ENCODE measurements at regions not wholly inside any gene's neighbourhood (a gene's known extent, or its start where the extent isn't known, plus 50 kb on each side); places are given as distances from the start of the nearest gene placed in this dataset.

DNA sequence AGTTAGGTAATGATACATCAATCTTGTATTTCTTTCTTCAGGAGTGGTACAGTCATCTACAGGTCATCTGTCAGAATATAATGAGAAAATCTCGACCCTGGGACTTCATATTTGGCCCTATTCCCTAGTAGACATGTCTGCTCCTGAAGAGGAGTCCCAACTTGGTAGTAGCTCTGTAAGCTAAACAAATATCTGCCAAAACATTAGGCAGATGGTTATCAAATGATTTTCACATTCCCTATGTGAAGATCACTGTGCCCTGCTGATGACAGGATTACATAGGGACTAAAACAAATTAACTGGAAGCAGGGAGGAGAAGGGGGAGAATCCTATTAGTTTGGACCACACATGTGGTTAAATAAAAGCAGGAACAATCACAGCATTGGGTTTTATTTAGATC lies 138.6 kb upstream of the NFIB start:
- H3K18ac ChIP-seq (ENCODE audit: extremely low read depth, low read length): no peak overlapping the region
- no peak overlapping the region for H2AFZ ChIP-seq (ENCODE audit: low read length)
- H3K23ac ChIP-seq (ENCODE audit: insufficient read length): no peak overlapping the region
- H2BK5ac ChIP-seq (ENCODE audit: low read depth, low read length): no peak overlapping the region
- no peak overlapping the region for H3K9ac ChIP-seq (replicated peaks in 1 of 4; ENCODE audit: extremely low read depth in 1 of 4, low read depth in 3 of 4, low read length in 3 of 4)
- H3K36me3 ChIP-seq (ENCODE audit: control insufficient read depth in 2 of 4, insufficient read depth in 4 of 4, low read length in 3 of 4): no peaks in the 10 kb centered on the region
- no peak for TF ChIP-seq CHD2 (IDR thresholded peaks at IDR 0.05; ENCODE audit: low read length)
- TF ChIP-seq CTBP2 (IDR thresholded peaks at IDR 0.05; ENCODE audit: borderline replicate concordance, insufficient read depth, insufficient read length, low read length): no peak
- no peak for TF ChIP-seq BCL11A (IDR thresholded peaks at IDR 0.05; ENCODE audit: low read depth in 2 of 2, low read length in 2 of 2)
- TF ChIP-seq, protein P1, sequence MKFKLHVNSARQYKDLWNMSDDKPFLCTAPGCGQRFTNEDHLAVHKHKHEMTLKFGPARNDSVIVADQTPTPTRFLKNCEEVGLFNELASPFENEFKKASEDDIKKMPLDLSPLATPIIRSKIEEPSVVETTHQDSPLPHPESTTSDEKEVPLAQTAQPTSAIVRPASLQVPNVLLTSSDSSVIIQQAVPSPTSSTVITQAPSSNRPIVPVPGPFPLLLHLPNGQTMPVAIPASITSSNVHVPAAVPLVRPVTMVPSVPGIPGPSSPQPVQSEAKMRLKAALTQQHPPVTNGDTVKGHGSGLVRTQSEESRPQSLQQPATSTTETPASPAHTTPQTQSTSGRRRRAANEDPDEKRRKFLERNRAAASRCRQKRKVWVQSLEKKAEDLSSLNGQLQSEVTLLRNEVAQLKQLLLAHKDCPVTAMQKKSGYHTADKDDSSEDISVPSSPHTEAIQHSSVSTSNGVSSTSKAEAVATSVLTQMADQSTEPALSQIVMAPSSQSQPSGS (IDR thresholded peaks at IDR 0.05; ENCODE audit: low read length): no peak
- no peak for TF ChIP-seq SRF (IDR thresholded peaks at IDR 0.05; ENCODE audit: low read depth, low read length)
- no peak for TF ChIP-seq PHF8 (conservative IDR thresholded peaks at IDR 0.05; ENCODE audit: low read depth, low read length)
- TF ChIP-seq SP1 (IDR thresholded peaks at IDR 0.05; ENCODE audit: low read depth, low read length): no peak
- no peak for TF ChIP-seq RXRA (IDR thresholded peaks at IDR 0.05; ENCODE audit: insufficient read depth, low read depth, low read length)
- H2BK120ac ChIP-seq (replicated peaks; ENCODE audit: low read depth, low read length): no peak overlapping the region
- H3K56ac ChIP-seq (replicated peaks; ENCODE audit: insufficient read length, low read depth, low read length): no peak overlapping the region
- H3K4me1 ChIP-seq (replicated peaks in 1 of 4; ENCODE audit: control insufficient read depth in 3 of 4, insufficient read depth in 4 of 4, low read length in 3 of 4): no peaks in the 10 kb centered on the region
- H2BK12ac ChIP-seq (ENCODE audit: low read depth, low read length): no peak overlapping the region
- ChIA-PET POLR2A (ENCODE audit: partially characterized antibody) (no interaction called here), CTCF (ENCODE audit: partially characterized antibody) (interaction anchor here (0.8 to 1.5 kb wide), 3 partner anchors 12 to 248 kb away, joined by 3 to 5 read pairs (median 3); no protein-coding TSS in a partner anchor)
- H4K5ac ChIP-seq (ENCODE audit: insufficient read length, low read depth, low read length): no peak overlapping the region
- no peak overlapping the region for H4K8ac ChIP-seq (ENCODE audit: extremely low read depth, insufficient read depth, low read length)
- H3K79me1 ChIP-seq (ENCODE audit: low read depth, low read length): no peaks in the 10 kb centered on the region
- H3K4ac ChIP-seq (replicated peaks; ENCODE audit: insufficient read length, low read depth, low read length): no peak overlapping the region
- WGBS, 2 experiments (ENCODE audit: extremely low coverage in 1 of 2, insufficient coverage in 1 of 2, insufficient read length in 1 of 2, insufficient replicate concordance in 2 of 2, low coverage in 1 of 2, low lambda C conversion rate in 2 of 2, missing lambda C conversion rate in 1 of 2): 85% methylated on average over 1 of the region's 1 CpG; no CpG with 5 or more reads in 1 of the 2 experiments
- no peak overlapping the region for H3K27ac ChIP-seq (ENCODE audit: low read depth, low read length)
- H4K20me1 ChIP-seq (replicated peaks in 1 of 2; ENCODE audit: control insufficient read depth in 1 of 2, insufficient read depth in 2 of 2, low read length in 2 of 2): no peaks in the 10 kb centered on the region
- no peak overlapping the region for H3K14ac ChIP-seq (ENCODE audit: insufficient read length)
- H2AK5ac ChIP-seq (ENCODE audit: low read depth, low read length): no peak overlapping the region
- H3K27me3 ChIP-seq (replicated peaks in 1 of 4; ENCODE audit: control insufficient read depth in 3 of 4, extremely low read depth in 1 of 4, insufficient read depth in 3 of 4, low read length in 3 of 4): no peaks in the 10 kb centered on the region
- H3K79me2 ChIP-seq (ENCODE audit: control insufficient read depth in 1 of 2, insufficient read depth in 2 of 2, low read length in 2 of 2): no peaks in the 10 kb centered on the region
- no peak overlapping the region for H3K4me2 ChIP-seq (ENCODE audit: insufficient read depth in 1 of 2, low read depth in 2 of 2, low read length in 2 of 2)
- DNase-seq (ENCODE audit: low read depth in 1 of 2, low spot score in 2 of 2) (no peak), FAIRE-seq (no peak)
- H3K4me3 ChIP-seq (ENCODE audit: extremely low read depth in 1 of 4, insufficient read depth in 2 of 4, low read depth in 3 of 4, low read length in 4 of 4): no peak overlapping the region
- no peaks in the 10 kb centered on the region for H3K23me2 ChIP-seq (ENCODE audit: low read depth, low read length)
- H4K91ac ChIP-seq (replicated peaks; ENCODE audit: insufficient read length, low read length): no peak overlapping the region
- H2BK15ac ChIP-seq (ENCODE audit: low read length): no peak overlapping the region
- H2BK20ac ChIP-seq (ENCODE audit: low read length): no peak overlapping the region
- H3K9me3 ChIP-seq (ENCODE audit: insufficient read depth in 2 of 2, low read depth in 1 of 2, low read length in 1 of 2): no peaks in the 10 kb centered on the region
